ENCODE measurements at regions not wholly inside any gene's neighbourhood (a gene's known extent, or its start where the extent isn't known, plus 50 kb on each side); places are given as distances from the start of the nearest gene placed in this dataset.

GRCh38 chr5:36787365-36788093, 89.0 kb upstream of the NIPBL start:
- TF ChIP-seq POLR2AphosphoS5 (IDR thresholded peaks at IDR 0.05; ENCODE audit: low read depth, low read length) = no peak
- no peak for TF ChIP-seq TAF1 (IDR thresholded peaks at IDR 0.05; ENCODE audit: borderline replicate concordance, low read depth, low read length)
- no peak for TF ChIP-seq POLR2A (IDR thresholded peaks at IDR 0.05; ENCODE audit: low read depth, low read length)

Measured in GM12892 (cell line).